ENCODE measurements at regions not wholly inside any gene's neighbourhood (a gene's known extent, or its start where the extent isn't known, plus 50 kb on each side); places are given as distances from the start of the nearest gene placed in this dataset.

DNA sequence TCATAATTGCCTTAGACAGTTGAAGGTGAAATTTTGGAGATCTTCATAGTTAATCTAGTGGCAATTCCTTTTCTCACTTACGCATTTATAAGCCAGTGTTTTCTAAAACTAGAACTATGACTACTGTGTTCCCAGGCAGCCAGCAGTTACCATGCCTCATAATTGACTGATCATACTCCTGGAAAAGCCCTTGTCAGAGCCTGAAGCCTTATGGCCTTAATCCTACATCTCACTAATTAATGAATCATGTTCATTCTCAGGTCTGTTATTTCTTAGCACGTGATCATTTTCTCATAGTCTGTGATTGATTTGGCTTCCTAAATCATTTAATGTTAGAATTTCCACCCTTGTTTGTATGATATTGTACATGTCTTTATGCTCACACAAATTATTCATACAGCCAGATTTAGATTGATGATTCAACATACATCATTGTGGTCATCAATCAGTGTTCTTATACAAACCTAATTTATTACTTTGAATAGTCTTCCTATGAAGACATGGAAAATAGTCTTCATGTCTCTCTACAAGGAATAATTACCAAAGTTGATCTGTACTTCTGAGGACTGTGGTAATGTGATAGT is 132.6 kb upstream of the ASCC3 start:
- Histone ChIP-seq H3K27me3 (ENCODE audit: control insufficient read depth, low read length) (no peaks in the 10 kb centered on the region), H3F3A (ENCODE audit: control insufficient read depth, insufficient read depth) (no peaks in the 10 kb centered on the region), H3K4me3 (ENCODE audit: low read length) (no peak overlapping the region), H4K20me1 (ENCODE audit: control insufficient read depth, insufficient read depth, low read depth, low read length) (no peaks in the 10 kb centered on the region), H3K4me1 (ENCODE audit: control insufficient read depth, low read length) (peaks cover 10% of the 10 kb centered on the region), H3K9me3 (ENCODE audit: control insufficient read depth, insufficient read depth, low read length) (no peaks in the 10 kb centered on the region), H3K4me2 (ENCODE audit: low read length) (no peak overlapping the region), H3K9me2 (replicated peaks; ENCODE audit: control insufficient read depth, low read length) (no peaks in the 10 kb centered on the region), H3K79me2 (ENCODE audit: control insufficient read depth, low read length) (no peaks in the 10 kb centered on the region), H3K36me3 (ENCODE audit: control insufficient read depth, low read length) (no peaks in the 10 kb centered on the region), H3K27ac (ENCODE audit: low read depth, low read length) (no peak overlapping the region)
- no peak for TF ChIP-seq EZH2phosphoT487 (IDR thresholded peaks at IDR 0.05; ENCODE audit: borderline replicate concordance, low read length)
- TF ChIP-seq, protein P1, sequence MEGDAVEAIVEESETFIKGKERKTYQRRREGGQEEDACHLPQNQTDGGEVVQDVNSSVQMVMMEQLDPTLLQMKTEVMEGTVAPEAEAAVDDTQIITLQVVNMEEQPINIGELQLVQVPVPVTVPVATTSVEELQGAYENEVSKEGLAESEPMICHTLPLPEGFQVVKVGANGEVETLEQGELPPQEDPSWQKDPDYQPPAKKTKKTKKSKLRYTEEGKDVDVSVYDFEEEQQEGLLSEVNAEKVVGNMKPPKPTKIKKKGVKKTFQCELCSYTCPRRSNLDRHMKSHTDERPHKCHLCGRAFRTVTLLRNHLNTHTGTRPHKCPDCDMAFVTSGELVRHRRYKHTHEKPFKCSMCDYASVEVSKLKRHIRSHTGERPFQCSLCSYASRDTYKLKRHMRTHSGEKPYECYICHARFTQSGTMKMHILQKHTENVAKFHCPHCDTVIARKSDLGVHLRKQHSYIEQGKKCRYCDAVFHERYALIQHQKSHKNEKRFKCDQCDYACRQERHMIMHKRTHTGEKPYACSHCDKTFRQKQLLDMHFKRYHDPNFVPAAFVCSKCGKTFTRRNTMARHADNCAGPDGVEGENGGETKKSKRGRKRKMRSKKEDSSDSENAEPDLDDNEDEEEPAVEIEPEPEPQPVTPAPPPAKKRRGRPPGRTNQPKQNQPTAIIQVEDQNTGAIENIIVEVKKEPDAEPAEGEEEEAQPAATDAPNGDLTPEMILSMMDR (IDR thresholded peaks at IDR 0.05; ENCODE audit: low read depth, low read length, poor library complexity, severe bottlenecking), result no peak

DNA sequence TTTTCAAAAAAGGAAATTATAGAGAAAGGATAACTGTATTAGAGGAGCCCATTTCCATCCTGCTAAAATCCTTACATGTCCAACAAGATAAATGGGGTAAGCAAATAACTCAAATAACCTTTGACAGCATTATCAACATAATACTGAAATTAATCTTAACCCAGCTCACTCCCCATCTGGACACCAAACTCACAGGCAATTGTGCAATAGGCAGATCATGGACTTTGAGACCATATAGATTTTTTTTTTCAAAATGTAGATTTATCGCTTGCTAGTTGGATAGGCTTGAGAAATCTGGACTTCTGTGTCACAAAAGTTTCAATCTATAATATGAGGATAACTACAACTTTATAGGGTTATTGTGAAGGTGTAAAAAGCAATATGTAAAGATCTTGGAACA is 134.4 kb upstream of the ASCC3 start:
- H3K36me3 ChIP-seq (ENCODE audit: control insufficient read depth, low read length), result no peaks in the 10 kb centered on the region
- TF ChIP-seq EZH2phosphoT487 (IDR thresholded peaks at IDR 0.05; ENCODE audit: borderline replicate concordance, low read length), result no peak
- TF ChIP-seq, protein P1 (IDR thresholded peaks at IDR 0.05; ENCODE audit: low read depth, low read length, poor library complexity, severe bottlenecking), result no peak
- H3K79me2 ChIP-seq (ENCODE audit: control insufficient read depth, low read length), result no peaks in the 10 kb centered on the region
- no peak overlapping the region for H3K4me3 ChIP-seq (ENCODE audit: low read length)
- H3K4me1 ChIP-seq (ENCODE audit: control insufficient read depth, low read length), result peaks cover 9% of the 10 kb centered on the region
- H3K9me2 ChIP-seq (replicated peaks; ENCODE audit: control insufficient read depth, low read length), result no peaks in the 10 kb centered on the region
- no peaks in the 10 kb centered on the region for H3K9me3 ChIP-seq (ENCODE audit: control insufficient read depth, insufficient read depth, low read length)
- no peak overlapping the region for H3K4me2 ChIP-seq (ENCODE audit: low read length)
- H4K20me1 ChIP-seq (ENCODE audit: control insufficient read depth, insufficient read depth, low read depth, low read length), result no peaks in the 10 kb centered on the region
- H3F3A ChIP-seq (ENCODE audit: control insufficient read depth, insufficient read depth), result no peaks in the 10 kb centered on the region
- H3K27ac ChIP-seq (ENCODE audit: low read depth, low read length), result no peak overlapping the region
- H3K27me3 ChIP-seq (ENCODE audit: control insufficient read depth, low read length), result no peaks in the 10 kb centered on the region

DNA sequence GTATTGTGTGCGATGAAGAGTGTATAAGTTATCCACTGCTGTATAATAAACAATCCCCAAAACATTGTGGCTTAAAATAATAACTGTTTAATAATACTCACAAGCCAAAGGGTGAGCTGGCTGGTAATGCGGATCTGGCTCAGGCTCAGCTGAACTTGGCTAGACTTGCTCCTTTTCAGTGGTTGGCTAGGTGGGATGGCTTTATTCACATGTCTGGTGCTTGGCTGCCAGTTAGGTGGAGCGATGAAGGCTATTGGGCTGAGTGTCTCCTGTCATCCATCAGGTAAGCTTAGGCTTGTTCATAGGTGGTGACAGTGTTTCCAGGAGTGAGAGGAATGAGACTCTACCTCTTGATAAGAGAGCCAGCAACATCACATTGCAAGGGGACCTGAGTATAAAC is 135.0 kb upstream of the ASCC3 start:
- Histone ChIP-seq H3F3A (ENCODE audit: control insufficient read depth, insufficient read depth) (no peaks in the 10 kb centered on the region), H3K27ac (ENCODE audit: low read depth, low read length) (no peak overlapping the region), H3K9me2 (replicated peaks; ENCODE audit: control insufficient read depth, low read length) (no peaks in the 10 kb centered on the region), H3K4me2 (ENCODE audit: low read length) (no peak overlapping the region), H3K79me2 (ENCODE audit: control insufficient read depth, low read length) (no peaks in the 10 kb centered on the region), H3K36me3 (ENCODE audit: control insufficient read depth, low read length) (no peaks in the 10 kb centered on the region), H4K20me1 (ENCODE audit: control insufficient read depth, insufficient read depth, low read depth, low read length) (no peaks in the 10 kb centered on the region), H3K9me3 (ENCODE audit: control insufficient read depth, insufficient read depth, low read length) (no peaks in the 10 kb centered on the region), H3K4me1 (ENCODE audit: control insufficient read depth, low read length) (peaks cover 3% of the 10 kb centered on the region), H3K4me3 (ENCODE audit: low read length) (no peak overlapping the region), H3K27me3 (ENCODE audit: control insufficient read depth, low read length) (no peaks in the 10 kb centered on the region)
- TF ChIP-seq, protein P1 (IDR thresholded peaks at IDR 0.05; ENCODE audit: low read depth, low read length, poor library complexity, severe bottlenecking), result no peak
- TF ChIP-seq EZH2phosphoT487 (IDR thresholded peaks at IDR 0.05; ENCODE audit: borderline replicate concordance, low read length), result no peak
